SK-N-SH treated with all-trans-retinoic acid at 6 μM for 48 hours (cell line): ENCODE measurements at regions not wholly inside any gene's neighbourhood (a gene's known extent, or its start where the extent isn't known, plus 50 kb on each side); places are given as distances from the start of the nearest gene placed in this dataset.

Source experiments
- BACH2 ChIP-seq: fragments of 250-450 bp; sonication (Bioruptor Pico); IDR thresholded peaks from 2 replicates; pipeline ENCODE4 v1.9.0; 2021; ENCODE audit warnings: mild to moderate bottlenecking, borderline replicate concordance
- ESRRG ChIP-seq: fragments of 250-450 bp; sonication (Bioruptor Pico); IDR thresholded peaks from 2 replicates; pipeline ENCODE4 v1.6.1; 2021; ENCODE audit warnings: mild to moderate bottlenecking
- POU6F1 ChIP-seq: fragments of 250-450 bp; sonication (Bioruptor Pico); IDR thresholded peaks from 2 replicates; pipeline ENCODE4 v1.8.0; 2021; ENCODE audit warnings: low read depth, mild to moderate bottlenecking, moderate library complexity, borderline replicate concordance
- PPARA ChIP-seq: fragments of 250-450 bp; sonication (Bioruptor Pico); IDR thresholded peaks from 2 replicates; pipeline ENCODE4 v1.5.0; 2020; ENCODE audit warnings: mild to moderate bottlenecking, borderline replicate concordance
- SNAI2 ChIP-seq: fragments of 250-450 bp; sonication (Bioruptor Pico); IDR thresholded peaks from 2 replicates; pipeline ENCODE4 v1.5.0; 2020; ENCODE audit warnings: mild to moderate bottlenecking, moderate library complexity
- ZC3H10 ChIP-seq: fragments of 250-450 bp; sonication (Bioruptor Pico); IDR thresholded peaks from 2 replicates; pipeline ENCODE4 v1.5.1; 2021; ENCODE audit warnings: mild to moderate bottlenecking, moderate library complexity
- ZFP3 ChIP-seq: fragments of 250-450 bp; sonication (Bioruptor Pico); IDR thresholded peaks from 2 replicates; pipeline ENCODE4 v1.5.0; 2020; ENCODE audit warnings: mild to moderate bottlenecking, moderate library complexity
- ZFP30 ChIP-seq: fragments of 450-650 bp; formaldehyde crosslinking; IDR thresholded peaks from 2 replicates; pipeline ENCODE4 v1.5.0; 2022; ENCODE audit warnings: mild to moderate bottlenecking, moderate library complexity
- ZNF8 ChIP-seq: fragments of 450-650 bp; formaldehyde crosslinking; IDR thresholded peaks from 2 replicates; pipeline ENCODE4 v1.5.0; 2020; ENCODE audit warnings: mild to moderate bottlenecking, moderate library complexity
- TF ChIP-seq, protein P1 (sequence below): fragments of 250-450 bp; sonication (Bioruptor Pico); IDR thresholded peaks from 2 replicates; pipeline ENCODE4 v1.8.0; 2020; ENCODE audit warnings: mild to moderate bottlenecking, moderate library complexity, borderline replicate concordance
- TF ChIP-seq, protein P2 (sequence below): fragments of 250-450 bp; sonication (Bioruptor Pico); IDR thresholded peaks from 2 replicates; pipeline ENCODE4 v1.5.0; 2020; ENCODE audit warnings: mild to moderate bottlenecking, moderate library complexity

GRCh38 chr19:28701491-28701890, 511.5 kb downstream of the UQCRFS1 start:
- TF ChIP-seq PPARA (CRISPR knock-in tag) (no peak), ZNF8 (CRISPR knock-in tag) (no peak), ESRRG (CRISPR knock-in tag) (no peak), ZFP3 (CRISPR knock-in tag) (no peak), SNAI2 (CRISPR knock-in tag) (no peak), BACH2 (CRISPR knock-in tag) (no peak), ZFP30 (CRISPR knock-in tag) (no peak), POU6F1 (CRISPR knock-in tag) (no peak), ZC3H10 (no peak)
- TF ChIP-seq, protein P1, sequence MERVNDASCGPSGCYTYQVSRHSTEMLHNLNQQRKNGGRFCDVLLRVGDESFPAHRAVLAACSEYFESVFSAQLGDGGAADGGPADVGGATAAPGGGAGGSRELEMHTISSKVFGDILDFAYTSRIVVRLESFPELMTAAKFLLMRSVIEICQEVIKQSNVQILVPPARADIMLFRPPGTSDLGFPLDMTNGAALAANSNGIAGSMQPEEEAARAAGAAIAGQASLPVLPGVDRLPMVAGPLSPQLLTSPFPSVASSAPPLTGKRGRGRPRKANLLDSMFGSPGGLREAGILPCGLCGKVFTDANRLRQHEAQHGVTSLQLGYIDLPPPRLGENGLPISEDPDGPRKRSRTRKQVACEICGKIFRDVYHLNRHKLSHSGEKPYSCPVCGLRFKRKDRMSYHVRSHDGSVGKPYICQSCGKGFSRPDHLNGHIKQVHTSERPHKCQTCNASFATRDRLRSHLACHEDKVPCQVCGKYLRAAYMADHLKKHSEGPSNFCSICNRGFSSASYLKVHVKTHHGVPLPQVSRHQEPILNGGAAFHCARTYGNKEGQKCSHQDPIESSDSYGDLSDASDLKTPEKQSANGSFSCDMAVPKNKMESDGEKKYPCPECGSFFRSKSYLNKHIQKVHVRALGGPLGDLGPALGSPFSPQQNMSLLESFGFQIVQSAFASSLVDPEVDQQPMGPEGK (CRISPR knock-in tag) = no peak
- TF ChIP-seq, protein P2, sequence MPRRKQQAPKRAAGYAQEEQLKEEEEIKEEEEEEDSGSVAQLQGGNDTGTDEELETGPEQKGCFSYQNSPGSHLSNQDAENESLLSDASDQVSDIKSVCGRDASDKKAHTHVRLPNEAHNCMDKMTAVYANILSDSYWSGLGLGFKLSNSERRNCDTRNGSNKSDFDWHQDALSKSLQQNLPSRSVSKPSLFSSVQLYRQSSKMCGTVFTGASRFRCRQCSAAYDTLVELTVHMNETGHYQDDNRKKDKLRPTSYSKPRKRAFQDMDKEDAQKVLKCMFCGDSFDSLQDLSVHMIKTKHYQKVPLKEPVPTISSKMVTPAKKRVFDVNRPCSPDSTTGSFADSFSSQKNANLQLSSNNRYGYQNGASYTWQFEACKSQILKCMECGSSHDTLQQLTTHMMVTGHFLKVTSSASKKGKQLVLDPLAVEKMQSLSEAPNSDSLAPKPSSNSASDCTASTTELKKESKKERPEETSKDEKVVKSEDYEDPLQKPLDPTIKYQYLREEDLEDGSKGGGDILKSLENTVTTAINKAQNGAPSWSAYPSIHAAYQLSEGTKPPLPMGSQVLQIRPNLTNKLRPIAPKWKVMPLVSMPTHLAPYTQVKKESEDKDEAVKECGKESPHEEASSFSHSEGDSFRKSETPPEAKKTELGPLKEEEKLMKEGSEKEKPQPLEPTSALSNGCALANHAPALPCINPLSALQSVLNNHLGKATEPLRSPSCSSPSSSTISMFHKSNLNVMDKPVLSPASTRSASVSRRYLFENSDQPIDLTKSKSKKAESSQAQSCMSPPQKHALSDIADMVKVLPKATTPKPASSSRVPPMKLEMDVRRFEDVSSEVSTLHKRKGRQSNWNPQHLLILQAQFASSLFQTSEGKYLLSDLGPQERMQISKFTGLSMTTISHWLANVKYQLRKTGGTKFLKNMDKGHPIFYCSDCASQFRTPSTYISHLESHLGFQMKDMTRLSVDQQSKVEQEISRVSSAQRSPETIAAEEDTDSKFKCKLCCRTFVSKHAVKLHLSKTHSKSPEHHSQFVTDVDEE (CRISPR knock-in tag) = no peak
